Keratinocyte (primary cell): ENCODE measurements at regions not wholly inside any gene's neighbourhood (a gene's known extent, or its start where the extent isn't known, plus 50 kb on each side); places are given as distances from the start of the nearest gene placed in this dataset.

Experiments
- EZH2 ChIP-seq: IDR thresholded peaks from one replicate; pipeline ENCODE4 v1.6.1; 2012; ENCODE audit warnings: inconsistent platforms, mild to moderate bottlenecking, low read length, moderate library complexity
- TF ChIP-seq, protein P1 (sequence below), 3 experiments: IDR thresholded peaks in 1 of 3; conservative IDR thresholded peaks in 1 of 3; optimal IDR thresholded peaks in 1 of 3; 2 replicates in 2 of 3; 3 replicates in 1 of 3; pipeline versions ENCODE3 to v1.5.1; 2011; ENCODE audit warnings: low read length in 3 of 3, mild to moderate bottlenecking in 3 of 3, moderate library complexity in 2 of 3, control low read depth in 1 of 3, inconsistent platforms in 1 of 3; ENCODE audit not compliant: insufficient read depth in 2 of 3; ENCODE audit errors: extremely low read depth in 1 of 3

DNA sequence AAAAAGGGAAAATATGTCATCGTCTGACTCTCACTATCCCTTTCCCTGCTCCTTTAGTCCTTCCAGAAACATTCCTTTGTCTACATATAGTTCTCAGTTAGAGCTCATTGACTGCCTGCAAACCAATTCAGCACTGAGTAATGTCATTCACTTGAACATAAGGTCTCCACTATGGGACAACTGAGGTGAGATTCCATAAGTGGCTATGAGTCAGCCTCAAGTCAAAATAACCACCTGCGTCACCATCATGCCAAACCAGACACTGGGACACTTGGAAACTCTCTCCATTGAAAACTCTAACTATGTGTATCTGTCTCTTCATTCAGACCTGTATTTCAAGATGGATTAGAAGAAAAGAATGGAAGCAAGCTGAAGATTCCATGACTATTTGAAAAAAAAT, 878.0 kb upstream of the PIK3C3 start:
- TF ChIP-seq, protein P1, sequence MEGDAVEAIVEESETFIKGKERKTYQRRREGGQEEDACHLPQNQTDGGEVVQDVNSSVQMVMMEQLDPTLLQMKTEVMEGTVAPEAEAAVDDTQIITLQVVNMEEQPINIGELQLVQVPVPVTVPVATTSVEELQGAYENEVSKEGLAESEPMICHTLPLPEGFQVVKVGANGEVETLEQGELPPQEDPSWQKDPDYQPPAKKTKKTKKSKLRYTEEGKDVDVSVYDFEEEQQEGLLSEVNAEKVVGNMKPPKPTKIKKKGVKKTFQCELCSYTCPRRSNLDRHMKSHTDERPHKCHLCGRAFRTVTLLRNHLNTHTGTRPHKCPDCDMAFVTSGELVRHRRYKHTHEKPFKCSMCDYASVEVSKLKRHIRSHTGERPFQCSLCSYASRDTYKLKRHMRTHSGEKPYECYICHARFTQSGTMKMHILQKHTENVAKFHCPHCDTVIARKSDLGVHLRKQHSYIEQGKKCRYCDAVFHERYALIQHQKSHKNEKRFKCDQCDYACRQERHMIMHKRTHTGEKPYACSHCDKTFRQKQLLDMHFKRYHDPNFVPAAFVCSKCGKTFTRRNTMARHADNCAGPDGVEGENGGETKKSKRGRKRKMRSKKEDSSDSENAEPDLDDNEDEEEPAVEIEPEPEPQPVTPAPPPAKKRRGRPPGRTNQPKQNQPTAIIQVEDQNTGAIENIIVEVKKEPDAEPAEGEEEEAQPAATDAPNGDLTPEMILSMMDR (optimal IDR thresholded peaks at IDR 0.05 in 1 of 3, IDR thresholded peaks at IDR 0.05 in 1 of 3, conservative IDR thresholded peaks at IDR 0.05 in 1 of 3; ENCODE audit: extremely low read depth in 1 of 3, insufficient read depth in 2 of 3, low read length in 3 of 3): no peak
- TF ChIP-seq EZH2: no peak
